NCI-H1092 (cell line): ENCODE measurements at regions not wholly inside any gene's neighbourhood (a gene's known extent, or its start where the extent isn't known, plus 50 kb on each side); places are given as distances from the start of the nearest gene placed in this dataset.

Experiments
- DNase-seq: peaks from one replicate; lab custom pipeline; 2025; lab: John Stamatoyannopoulos, UW

- no peak for DNase-seq
Observed at GRCh38 chr15:29917600-29918597, 95.6 kb upstream of the TJP1 start.

GRCh38 chr15:29914511-29914926 is 92.3 kb upstream of the TJP1 start:
- DNase-seq = no peak

DNA sequence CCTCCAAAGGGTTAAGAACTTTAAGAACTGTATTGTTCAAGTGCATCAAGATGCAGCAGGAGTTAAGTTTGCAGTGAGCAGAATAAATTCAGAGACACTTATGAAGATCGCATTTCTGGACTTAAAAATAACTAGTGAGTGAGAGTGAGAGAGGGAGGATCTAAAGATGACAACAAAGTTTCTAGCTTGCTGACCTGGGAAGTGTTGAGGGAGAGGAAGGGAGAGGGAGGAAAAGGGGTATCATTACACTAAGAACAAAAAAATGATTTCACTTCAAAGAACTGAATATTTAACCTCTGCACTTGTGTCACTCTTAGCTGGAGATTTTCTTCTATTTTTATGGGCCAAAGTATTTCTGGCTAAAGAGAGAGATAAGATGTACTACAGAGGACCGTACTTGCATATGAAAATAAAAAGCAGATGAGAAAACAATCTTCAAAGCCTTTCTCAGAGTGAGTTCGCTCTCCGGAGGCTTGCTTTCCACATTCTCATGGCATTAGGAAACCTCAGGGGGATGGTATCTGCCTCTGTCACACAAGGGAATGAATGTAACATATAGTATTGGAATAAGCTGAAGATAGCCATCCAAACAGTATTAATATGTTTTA is 91.4 kb upstream of the TJP1 start:
- DNase-seq = no peak

DNA sequence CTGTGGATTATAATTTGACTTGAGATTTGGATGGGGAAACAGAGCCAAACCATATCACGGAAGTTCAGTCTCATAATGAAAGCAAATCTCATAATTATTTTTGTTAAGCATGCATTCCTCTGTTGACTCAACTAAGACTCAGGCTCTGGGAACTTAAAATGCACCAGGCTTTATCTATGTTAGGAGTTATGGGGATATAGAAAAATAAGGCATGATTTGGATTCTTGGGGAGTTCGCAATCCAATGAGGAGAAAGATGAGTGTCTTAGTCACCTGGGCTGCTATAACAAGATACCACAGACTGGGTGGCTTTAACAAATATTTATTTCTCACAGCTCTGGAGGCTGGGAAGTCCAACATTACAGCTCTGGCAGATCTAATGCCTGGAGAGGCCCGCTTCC is 89.4 kb upstream of the TJP1 start:
- DNase-seq = no peak

- DNase-seq = no peak
Observed at GRCh38 chr15:29910068-29910467, 87.8 kb upstream of the TJP1 start.

- no peak for DNase-seq
Observed at GRCh38 chr15:29904757-29905417, 82.6 kb upstream of the TJP1 start.

DNA sequence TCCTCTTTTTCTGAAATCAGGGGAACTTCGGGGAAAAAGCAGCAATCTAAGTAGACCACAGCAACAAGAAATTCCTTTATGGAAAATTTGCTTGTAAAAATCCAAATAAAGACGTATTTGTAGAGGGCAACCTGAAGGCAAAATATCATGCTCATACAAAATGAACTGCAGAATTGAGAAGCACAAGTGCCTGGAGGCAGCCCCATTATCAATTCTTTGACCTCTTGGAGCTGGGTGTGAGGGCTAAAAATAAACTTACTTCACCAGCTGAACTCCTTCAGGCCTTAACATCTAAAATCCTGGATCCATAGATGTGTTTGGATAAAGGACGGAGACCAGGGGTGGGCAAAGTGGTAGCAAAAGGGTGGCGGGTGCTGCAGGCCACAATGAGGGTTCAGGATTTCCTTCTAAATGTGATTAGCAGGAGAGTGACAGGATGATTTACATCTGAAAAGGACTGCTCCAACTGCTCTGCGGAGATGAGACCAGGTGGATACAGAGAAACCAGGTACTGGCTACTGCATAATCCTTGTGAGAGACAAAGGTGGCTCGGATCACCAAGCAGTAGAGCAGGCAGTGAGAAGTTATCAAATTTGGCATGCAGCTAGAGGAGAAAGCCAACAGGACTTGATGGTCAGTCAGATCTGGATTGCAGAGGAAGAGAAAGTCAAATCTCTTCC is 81.7 kb upstream of the TJP1 start:
- no peak for DNase-seq

DNA sequence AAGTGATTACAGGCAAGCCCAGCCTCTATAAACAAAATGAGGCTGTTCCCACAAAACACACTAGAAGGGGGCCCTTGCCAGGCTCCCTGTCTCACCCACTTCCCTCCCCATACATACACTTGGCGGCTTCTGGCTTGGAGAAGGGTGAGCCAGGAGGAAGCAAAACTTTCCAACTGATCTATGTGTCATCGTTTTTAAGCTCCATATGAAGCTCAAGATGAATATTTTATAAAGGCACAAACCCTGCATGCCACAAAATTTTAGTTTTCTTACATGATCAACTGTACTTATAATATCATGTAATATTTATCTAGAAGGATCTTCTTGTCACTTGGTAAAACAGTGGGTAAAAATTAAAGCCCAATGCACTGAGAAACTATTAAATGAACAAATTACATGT is 80.8 kb upstream of the TJP1 start:
- no peak for DNase-seq

GRCh38 chr15:29900237-29901189 is 78.2 kb upstream of the TJP1 start:
- DNase-seq = no peak

DNA sequence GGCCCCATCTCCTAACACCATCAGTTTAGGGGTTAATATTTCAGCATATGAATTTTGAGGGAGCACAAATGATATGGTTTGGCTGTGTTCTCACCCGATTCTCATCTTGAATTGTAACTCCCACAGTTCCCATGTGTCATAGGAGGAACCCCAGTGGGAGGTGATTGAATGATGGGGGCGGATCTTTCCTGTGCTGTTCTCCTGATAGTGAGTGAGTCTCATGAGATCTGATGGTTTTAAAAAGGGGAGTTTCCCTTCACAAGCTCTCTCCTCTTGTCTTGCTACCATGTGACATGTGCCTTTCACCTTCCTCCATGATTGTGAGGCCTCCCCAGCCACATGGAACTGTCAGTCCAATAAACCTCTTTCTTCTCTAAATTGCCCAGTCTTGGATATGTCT is 73.8 kb upstream of the TJP1 start:
- no peak for DNase-seq

DNA sequence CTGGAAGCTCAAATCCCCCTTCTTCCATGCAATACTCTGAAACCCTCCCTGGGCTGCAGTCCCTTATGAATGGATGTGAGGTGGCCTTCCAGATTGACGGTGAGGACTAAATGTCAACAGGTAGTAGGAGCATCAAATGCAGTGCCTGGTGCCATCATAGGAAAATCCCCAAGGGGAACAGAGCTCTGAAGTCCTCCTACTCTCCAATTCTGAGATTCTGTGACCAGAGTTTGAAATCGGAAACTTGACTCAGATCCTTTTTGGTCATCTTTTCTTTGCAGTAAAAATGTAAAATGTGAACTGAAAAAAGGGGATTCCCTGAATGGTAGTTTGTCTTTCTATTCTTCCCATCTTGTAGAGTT is 68.8 kb upstream of the TJP1 start:
- no peak for DNase-seq

- no peak for DNase-seq
Observed at GRCh38 chr15:29890336-29891095, 68.2 kb upstream of the TJP1 start.

DNA sequence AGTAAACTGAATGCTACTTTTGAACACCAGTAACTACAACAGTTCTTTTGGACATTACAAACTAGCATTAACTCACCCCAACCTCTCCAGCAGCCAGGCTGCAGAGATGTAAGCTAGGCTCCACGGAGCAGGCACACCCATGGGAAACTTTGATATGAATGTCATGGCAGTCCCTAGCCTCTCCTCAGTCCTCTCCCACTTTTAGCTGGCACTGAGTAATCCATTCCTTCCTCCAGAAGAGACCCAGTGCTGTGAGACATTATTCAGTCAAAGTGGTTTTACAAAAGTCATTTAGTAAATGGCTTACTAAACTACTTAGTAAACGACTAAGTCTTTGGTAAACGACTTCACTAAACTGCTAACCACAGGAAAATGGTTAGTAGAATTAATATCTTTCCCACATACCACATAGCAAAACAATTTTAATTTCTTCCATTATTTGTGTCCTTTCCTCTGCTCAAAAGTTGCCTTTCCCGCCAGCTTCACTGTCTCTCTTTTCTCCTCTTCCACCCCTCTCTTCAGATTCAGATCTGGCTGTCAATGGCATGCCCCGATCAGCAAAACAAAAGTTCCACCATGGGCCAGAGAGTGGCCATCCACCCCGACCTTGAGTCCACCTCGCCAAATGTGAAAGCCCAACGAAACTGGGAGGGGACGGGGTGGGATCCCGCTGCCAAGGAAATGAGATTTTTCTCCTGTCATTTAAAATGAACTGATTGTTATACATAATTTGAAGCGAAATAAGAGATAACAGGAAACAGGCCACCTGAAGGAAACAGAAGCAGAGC is 67.5 kb upstream of the TJP1 start:
- no peak for DNase-seq

- no peak for DNase-seq
Observed at GRCh38 chr15:29888646-29889045, 66.4 kb upstream of the TJP1 start.

DNA sequence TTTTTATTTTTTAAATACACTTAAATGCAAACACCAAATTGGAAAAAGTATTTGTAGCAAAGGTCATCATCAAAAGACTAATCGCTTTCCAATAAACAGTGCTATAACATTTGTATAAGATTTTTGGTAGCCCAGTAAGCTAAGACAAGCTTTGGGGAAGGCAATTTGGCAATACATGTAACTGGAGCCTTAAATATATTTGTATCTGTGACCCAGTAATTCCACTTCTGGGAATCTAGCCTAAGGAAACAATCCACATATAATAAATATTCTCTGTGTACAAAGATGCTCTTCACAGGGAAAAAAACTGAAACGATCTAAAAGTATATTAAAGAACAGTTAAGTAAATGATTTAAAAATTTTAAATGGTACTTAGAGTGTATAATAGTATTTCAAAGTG is 65.5 kb upstream of the TJP1 start:
- DNase-seq = no peak

- DNase-seq = no peak
Observed at GRCh38 chr15:29885183-29885582, 62.9 kb upstream of the TJP1 start.

GRCh38 chr15:29883126-29883525 is 60.9 kb upstream of the TJP1 start:
- no peak for DNase-seq

DNA sequence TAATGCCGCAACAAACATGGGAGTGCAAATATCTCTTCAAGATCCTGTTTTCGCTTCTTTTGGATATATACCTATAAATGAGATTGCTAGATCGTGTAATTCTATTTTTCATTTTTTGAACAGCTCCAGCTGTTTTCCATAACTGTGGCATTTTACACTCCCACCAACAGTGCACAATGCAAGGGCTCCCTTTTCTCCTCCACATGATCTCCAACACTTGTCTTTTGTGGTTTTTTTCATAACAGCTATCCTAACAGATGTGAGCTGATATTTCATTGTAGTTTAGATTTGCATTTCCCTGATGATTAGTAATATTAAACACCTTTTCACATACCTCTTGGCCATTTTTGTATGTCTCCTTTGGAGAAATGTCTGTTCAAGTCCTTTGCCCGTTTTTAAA is 58.6 kb upstream of the TJP1 start:
- no peak for DNase-seq

- no peak for DNase-seq
Observed at GRCh38 chr15:29880341-29880740, 58.1 kb upstream of the TJP1 start.

- DNase-seq = no peak
Observed at GRCh38 chr15:29874977-29875376, 52.7 kb upstream of the TJP1 start.
